NCI-H2227 (cell line): ENCODE measurements at regions not wholly inside any gene's neighbourhood (a gene's known extent, or its start where the extent isn't known, plus 50 kb on each side); places are given as distances from the start of the nearest gene placed in this dataset.

Source experiments
- DNase-seq: peaks from one replicate; lab custom pipeline; 2025; ENCODE audit not compliant: unreplicated experiment; lab: John Stamatoyannopoulos, UW

DNA sequence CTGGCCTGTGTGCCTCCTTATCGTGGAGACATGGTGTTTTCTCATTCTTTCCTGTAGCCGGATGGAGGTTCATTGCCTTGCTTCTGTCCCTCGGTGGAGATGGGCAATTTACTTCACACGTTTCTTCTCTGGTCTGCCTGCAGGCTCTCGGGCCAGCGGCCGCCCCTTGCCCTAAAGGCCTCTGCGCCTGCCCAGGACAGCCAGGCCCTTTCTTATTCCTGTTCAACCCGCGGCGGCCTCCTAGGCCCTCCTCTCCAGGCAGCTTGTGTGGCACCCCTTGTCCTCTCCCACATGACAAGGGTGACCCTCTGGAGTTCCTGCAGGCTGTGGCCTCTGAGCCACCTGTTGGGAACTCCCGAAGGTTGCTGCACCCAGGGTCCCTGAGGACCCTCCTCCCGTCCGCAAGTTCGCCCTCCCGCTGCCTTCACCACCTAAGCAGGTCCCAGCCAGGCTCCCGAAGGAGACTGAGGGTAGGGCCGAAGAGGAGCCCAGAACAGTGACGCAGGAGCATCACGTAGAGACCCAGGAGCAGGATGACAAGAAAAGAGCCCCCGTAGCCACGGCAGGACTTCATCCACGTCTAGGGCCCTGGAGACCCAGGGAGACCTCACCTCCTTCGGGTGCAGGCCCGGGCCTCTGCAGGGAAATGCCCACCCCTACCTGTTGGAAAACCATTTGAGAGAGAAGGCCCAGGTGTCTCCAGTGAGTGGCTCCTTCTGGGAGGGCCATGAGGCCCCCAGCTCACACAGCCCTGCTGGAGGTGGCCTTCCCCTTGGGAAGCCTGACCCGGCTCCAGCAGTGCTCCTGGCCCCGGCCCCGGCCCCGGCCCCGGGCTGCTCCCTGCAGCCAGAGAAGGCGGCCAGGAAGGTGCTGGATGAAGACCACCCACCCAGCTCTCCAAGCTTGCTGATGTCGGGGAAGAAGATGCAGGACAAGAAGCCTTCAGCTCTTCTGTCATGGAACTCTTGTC lies 291.4 kb downstream of the TLE4 start:
- DNase-seq = no peak

DNA sequence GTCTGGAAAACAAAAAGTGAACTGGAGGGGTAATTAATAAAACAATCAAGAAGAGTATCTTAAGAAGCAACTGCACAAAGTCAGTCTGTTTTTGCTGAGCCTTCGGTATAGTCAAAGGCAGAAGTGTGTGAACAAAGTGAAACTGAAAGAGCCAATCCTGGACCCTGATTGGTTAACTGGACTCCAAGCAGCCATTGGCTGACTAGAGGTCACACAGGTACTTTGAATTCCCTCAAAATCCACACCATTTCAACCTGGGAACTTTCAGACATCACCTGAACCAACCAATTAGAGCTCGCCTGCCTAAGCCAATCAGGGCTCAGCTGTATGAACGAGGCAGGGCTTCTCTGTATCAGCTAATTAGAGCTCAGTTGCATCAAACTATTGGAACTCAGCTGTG lies 286.7 kb downstream of the TLE4 start:
- no peak for DNase-seq

DNA sequence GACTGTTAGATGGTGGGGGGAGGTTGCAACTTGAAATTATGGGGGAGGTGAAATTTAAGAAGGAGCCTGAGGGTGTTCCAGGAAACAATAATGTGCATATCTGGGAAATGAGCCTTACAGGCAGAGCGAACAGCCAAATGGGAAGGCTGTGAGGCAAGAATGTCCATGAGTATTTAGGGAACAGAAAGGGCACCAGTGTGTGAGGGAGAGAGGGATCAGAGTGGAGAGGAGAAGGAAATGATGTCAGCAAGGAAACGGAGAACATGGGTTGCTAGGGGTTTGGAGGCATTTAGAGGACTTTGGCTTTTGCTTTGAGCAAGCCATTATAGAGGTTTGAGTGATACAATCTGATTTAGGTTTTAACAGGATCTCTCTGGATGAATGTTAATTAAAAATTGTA lies 285.4 kb downstream of the TLE4 start:
- DNase-seq = no peak

DNA sequence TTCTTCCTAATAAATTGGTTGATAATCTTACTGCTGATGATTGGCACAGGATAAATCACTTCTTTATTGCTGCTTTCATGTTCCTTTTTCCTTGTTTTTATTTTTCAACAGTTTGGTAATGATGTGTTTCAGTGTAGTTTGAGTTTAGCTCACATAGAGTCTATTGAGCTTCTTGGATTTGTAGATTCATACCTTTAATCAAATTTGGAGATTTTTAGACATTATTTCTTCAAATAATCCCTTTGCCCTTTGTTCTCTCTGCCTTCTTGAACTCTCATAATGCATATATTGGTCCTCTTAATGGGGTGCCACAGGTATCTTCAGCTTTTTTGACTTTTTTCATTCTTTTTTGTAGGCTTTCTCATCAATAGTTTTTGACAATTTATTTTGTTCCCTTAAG lies 275.3 kb downstream of the TLE4 start:
- DNase-seq = no peak

DNA sequence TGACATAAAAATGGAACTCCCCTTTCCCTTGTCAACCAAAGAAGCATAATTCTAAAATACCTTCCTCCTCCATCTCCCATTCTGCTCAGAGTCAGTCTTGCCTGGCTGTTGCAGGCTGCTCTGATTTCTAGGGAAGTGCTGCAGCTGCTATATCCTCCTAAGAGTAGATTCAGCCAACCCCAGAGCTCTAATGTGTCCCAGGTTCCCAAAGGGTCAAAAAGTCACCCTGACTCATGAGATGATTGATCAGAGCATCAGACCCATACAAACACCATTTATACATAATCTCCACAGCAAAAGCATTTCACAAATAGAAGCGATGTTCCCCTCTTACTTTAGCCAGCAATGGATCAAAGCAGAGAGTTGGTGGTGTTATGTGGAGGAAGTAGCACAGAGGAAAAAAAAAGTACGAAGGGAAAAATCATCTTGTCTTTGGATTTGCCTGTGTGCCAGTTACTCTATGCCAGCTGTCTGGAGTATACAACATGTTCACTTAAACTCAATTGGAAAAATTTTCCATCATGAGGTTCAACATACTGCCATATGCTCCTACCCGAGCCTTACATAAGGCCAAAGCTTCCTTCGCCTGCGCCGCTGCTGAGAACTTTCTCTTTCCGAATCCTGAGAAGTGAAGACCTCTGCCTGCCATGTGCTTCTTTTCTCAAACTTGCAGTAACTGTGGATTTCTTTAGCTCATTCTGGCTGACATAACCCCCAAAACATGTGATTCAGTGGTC lies 258.0 kb downstream of the TLE4 start:
- no peak for DNase-seq

DNA sequence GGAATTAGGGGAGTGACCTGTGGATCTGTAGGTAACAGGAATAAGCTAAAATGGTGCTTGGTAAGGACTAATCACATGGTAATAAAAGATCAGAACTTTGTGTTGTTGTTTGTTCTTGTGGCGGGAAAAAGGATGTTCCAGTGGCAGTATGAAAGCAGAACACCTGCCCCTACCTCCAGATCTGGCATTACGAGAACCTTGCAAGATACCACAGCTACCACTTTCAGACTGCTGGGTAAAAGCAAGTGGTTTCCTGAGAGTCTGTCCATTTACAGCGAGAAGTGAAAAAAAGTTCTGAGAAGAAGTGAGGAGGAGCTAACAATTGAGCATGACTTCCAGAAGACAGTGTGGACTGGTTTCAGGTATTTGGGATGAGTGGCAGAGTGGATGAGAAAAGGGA lies 252.5 kb downstream of the TLE4 start:
- no peak for DNase-seq

DNA sequence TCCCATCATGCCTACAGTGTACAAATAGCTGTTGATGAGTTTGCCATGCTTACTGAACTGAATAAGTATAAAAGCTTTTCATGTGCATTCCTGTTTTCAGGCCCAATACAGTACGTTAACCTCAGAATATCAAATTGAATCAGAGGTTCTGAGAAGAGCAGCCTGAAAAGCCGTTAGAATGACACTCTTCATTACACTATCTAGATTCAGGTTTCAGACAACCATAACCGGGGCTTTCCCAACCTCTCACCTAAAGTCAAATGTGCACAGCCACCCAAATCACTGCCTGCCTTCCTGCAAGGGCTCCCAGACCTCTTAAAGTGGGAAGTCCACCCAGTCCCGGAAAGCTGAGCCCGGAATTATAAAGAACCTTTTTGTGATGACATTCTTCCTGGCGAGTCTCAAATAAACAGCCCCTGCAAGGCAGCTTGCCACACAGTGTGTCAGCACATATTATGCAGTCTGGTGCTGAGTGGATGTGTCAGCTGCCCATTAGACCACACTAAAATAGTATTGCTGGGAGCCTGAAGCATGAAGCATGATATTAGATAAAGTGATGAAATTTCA lies 245.8 kb downstream of the TLE4 start:
- no peak for DNase-seq

DNA sequence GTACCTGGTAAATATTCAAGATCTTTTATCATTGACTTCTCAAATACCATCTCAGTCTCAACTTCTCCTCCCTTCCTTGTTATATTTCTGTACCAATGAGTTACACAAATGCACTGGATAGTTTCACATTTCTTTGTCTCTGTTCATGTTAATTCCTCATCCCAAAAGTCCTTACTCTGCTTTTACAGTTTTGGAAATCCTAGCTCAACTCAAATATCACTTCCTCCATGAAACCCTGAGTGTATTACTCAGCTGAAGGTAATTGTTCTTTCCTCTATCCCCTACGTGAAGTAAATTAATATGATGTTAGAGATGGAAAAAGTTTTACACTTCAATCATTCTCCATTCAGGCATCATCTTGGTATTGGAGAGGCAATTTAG lies 241.5 kb downstream of the TLE4 start:
- DNase-seq = no peak

DNA sequence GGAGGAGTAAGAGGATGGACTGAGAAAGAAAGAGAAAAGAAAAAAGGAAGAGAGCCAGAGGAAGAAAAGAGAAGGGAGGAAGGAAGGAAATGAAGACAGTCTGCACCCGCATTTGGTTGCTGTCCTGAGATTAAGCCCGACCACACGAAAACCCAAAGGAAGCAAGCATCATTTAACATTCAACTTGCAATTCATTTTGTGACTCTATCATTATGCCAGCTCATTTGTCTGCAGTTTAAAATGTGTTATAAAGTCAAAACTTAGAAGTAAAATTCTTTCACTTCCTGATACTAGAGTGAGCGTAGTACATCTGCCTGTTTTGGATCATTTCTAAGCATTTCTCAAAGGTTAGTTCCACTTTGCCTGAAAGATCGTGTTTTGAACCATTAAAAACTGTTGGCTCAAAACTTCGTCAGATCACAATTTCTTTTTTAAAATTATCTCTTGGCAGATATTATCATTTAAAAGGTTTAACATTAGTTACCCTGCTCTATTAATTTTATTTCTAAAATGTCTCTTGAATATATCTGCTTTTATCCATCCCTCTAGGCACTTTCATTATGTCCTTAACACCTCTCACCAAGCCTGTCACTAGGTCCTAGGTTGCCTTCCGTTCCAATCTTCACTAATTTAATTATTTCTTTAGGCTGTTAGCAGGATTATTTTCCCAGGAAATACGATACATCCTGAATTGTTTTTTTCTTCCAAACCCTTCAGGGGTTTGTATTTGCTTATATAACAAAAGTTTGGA lies 240.9 kb downstream of the TLE4 start:
- DNase-seq = no peak

DNA sequence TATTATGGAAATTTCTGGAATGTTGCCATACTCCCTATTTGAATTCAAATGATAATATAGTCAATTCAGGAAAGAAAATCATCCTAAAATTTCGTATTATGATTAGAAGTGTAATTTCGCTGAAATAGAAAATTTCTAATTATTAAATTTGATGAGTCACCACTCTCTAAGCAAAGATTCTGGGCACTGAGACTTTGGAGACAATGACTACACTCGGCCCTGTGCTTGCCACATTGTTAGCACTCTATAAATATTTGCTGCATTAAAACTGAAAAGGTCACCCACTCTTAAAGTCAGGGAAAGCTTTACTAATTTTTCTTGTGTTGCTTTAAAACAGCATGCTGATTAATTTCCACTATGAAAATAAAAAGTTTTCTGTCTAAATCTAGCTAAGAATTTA lies 240.3 kb downstream of the TLE4 start:
- DNase-seq = no peak

DNA sequence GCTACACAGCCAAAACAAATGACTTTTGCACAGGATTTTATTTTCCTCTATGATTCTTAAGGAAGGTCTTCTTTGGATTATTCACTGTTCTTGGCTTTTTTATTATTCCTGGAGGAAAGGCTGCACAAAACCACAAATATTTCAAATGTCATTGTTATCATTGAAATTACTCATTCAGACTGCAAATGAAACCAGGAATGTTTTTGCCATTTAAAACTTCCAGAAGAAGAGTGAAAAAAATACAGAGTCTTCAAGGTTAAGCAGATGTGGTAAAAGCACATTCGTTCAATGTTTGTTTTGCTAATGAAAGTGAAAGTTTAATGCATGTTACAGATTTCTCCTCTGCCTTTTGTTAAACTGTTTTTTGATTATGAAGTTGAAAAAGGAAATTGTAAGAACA lies 238.2 kb downstream of the TLE4 start:
- no peak for DNase-seq

DNA sequence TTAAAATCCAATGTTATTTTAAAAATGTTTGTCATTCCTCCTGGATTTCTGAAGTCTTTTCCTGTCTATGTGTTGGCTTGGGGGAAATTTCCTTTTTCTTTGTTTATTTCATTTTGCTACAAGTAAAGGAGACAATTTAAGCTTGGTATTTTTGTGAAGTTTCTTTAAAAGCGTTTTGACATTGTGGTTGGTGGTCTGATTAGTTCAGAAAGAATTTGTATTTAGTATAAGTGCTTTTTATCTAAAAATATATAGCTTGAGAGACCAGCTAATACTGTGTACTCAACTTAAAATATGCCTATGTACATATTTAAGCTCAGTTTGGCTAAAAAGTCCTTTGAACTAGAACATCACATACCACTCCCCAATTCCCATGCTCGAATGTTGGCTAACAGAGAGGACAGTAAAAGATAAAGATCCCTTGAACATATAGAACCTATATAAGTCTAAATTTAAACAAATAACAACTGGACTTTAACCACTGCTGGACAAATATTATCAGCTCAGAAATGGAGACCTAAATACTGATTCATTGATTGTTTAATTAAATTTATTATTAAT lies 237.6 kb downstream of the TLE4 start:
- no peak for DNase-seq

DNA sequence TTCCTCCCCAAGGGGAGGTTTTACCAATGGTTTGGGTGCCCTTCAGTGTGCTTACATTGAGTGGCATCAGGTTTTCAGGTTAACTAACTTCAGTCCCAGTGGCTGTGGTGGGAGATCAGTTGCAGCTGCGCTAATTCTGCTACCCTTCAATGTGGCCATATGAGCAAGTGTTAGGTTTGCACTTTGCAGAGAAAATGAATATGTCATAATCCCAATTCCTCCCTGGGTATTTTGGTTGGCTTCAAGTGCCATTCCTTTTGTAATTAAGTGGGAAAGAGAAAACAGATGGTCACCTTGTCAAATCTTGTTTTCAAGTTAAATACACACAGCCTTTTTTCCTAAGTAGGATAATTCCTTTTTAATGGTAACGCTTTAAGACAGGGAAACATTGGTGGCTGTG lies 236.2 kb downstream of the TLE4 start:
- DNase-seq = no peak

DNA sequence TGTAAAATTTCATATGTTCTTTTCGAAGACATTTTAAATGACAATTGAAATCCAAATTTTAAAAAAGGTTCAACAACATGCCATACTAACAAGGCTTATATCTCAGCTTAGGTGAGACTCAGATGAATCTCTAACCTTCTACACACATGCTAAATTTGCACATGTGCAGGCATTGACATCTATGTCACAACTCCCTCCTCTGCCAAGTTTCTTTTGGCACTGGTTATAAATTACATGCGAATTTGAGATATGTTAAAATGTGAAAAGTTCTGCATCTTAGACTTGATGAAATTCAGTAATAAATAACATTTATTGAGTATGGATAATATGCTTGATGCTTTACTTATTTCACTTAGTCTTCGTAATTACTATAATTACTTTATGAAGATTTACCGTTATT lies 234.3 kb downstream of the TLE4 start:
- DNase-seq = no peak

DNA sequence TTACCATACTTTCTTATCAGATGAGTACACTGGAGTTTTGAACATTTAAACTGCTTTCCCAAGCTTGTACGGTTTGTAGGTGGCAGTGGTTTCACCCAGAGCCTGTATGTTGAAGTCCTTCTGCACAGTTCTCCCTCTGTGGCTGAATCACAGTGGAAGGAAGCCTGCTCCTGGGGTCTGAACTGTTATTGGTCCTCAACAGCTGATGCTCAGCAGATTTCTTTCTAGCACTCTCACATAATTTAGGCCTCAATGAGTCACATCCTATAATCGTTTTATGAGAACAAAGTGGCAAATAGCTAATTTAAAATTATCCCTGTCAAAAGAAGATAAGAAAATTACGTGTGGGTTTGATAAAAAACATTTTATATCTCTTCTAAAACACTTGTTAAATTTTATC lies 229.7 kb downstream of the TLE4 start:
- no peak for DNase-seq

DNA sequence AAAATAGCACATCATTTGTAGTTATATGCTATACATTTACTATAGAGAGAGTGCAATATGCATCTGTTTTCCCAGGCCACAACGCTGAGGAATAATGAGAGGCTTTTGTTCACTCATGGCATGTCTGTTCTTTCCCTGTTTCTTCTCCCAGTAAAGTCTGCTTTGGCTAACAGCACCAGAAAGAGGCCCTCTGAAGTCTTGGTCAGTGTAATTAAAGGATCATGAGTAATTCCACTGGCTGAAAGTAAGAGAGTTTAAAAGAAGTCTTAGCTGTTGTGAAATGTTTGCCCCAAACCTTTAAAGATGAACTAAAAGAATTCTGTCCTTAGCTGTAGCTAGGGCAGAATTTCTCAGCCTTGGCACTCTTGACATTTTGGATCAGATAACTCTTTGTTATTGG lies 228.8 kb downstream of the TLE4 start:
- DNase-seq = no peak

DNA sequence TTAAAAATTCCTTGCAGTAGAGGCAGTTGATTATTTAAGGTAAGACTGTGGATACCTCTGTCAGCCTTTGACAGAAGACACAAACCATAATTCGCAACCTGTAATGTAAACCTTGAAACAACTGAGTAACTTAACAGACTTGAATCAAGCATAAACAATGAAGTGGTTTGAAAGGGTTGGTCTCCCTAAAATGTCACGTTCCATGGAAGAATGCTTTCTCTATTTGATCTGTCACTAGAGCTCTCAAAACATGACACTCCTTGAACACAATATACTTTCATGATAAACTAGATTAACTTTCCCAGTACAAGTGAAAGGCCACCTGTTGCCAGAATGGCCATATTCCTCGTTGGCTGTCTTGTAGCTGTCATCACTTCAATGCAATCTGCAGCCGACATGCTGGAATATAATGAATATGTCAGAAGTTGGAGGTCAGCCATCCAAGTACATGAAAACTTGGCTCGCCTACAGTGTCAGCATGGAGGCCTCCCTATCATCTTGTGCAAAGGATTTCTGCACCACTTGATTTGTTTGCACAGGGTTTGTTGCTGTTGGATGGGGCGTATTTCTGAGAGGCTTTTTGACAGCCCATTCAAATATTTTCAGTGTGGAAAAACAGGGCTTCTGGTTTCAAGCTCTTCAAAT lies 228.0 kb downstream of the TLE4 start:
- no peak for DNase-seq

DNA sequence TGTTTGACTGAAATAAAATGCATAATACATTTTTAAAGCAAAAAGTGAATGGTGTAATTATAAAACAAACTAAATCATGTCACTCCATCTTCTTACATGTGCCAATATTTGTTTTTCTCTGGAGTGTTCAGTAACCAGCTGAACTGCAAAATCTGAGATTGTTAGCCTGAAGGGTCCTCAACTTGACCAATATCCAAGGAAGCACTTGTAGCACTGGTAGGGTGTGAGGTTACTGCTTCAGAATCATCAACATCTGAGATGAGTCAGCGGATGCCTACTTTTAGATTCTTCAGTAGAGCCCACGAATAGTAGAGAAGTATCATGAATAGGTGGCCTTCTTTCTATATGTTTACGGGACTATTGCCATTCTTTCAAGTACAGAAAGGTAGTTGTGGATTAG lies 226.7 kb downstream of the TLE4 start:
- DNase-seq = no peak

DNA sequence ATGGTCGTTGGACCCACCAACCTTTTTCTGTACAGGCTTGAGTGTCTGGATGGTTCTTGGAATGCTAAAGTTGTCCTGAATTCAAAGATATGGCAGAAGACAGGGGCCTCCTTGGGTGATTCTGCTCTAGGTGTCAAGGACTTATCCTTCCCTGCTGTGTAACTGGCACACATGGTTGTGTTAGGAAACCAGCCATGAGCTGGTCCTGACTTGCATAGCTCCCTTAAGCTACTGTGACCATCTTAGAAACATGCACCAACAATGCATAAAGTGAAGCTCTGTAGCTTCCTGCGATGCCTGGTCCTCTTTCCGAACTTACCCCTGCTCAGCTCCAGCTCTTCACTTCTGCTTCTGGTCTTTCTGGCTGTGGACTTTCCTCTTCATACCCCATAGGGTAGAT lies 224.6 kb downstream of the TLE4 start:
- no peak for DNase-seq

DNA sequence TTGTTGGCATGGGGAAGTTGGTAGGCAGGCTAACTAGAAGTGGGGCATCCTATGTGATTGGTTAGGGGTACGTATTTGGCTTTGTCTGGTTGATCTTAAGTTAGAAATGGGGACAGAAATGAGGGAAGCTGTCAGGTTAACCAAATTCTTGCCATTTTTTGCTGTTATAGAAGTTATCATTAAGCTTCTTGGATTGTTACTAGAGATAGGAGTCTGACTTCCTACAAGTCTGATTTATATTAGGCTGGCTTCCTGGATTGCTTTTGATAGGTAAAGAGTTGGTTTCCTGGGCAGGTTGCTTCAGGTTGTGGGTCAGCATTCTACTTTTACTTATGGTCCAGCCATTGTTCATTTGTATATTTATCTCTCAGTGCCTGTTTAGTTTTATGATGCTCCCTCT lies 216.9 kb downstream of the TLE4 start:
- no peak for DNase-seq

DNA sequence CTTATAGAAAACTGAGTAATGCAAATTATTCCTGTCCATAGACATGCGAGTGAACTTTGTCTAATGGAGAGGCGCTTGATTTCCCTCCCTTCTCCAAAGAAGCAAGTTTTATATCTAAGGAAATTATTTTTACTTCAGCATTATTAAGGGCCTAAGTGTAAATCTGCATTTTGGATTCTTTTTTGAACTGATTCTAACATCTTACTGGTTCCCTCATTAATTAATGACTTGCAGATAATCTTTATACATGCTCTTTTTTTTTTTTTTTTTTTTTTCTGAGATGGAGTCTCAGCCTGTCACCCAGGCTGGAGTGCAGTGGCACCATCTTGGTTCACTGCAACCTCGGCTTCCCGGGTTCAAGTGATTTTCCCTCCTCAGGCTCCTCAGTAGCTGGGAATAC lies 209.5 kb downstream of the TLE4 start:
- DNase-seq = no peak
